ENCODE measurements at regions not wholly inside any gene's neighbourhood (a gene's known extent, or its start where the extent isn't known, plus 50 kb on each side); places are given as distances from the start of the nearest gene placed in this dataset.

- peak; percentile 48 for DNase-seq
Measured at GRCh38 chr6:113120582-113121285, 736.4 kb upstream of the MARCKS start.

- DNase-seq = no peak
Measured at GRCh38 chr6:113121571-113121970, 735.6 kb upstream of the MARCKS start.

GRCh38 chr6:113122060-113122459, 735.1 kb upstream of the MARCKS start:
- DNase-seq = peak; percentile 18

- DNase-seq = no peak
Measured at GRCh38 chr6:113125626-113126025, 731.5 kb upstream of the MARCKS start.

- no peak for DNase-seq
Measured at GRCh38 chr6:113127786-113128419, 729.2 kb upstream of the MARCKS start.

- no peak for DNase-seq
Measured at GRCh38 chr6:113128661-113129060, 728.5 kb upstream of the MARCKS start.

- DNase-seq = no peak
Measured at GRCh38 chr6:113129991-113130390, 727.2 kb upstream of the MARCKS start.

GRCh38 chr6:113137426-113137825, 719.7 kb upstream of the MARCKS start:
- DNase-seq = peak; percentile 40

GRCh38 chr6:113140721-113141120, 716.4 kb upstream of the MARCKS start:
- DNase-seq = no peak

GRCh38 chr6:113141901-113142300, 715.2 kb upstream of the MARCKS start:
- DNase-seq = no peak

- DNase-seq = no peak
Measured at GRCh38 chr6:113142671-113143174, 714.4 kb upstream of the MARCKS start.

- DNase-seq = no peak
Measured at GRCh38 chr6:113143206-113143605, 713.9 kb upstream of the MARCKS start.

GRCh38 chr6:113144117-113144516, 713.0 kb upstream of the MARCKS start:
- DNase-seq = no peak

- DNase-seq = no peak
Measured at GRCh38 chr6:113146878-113147277, 710.3 kb upstream of the MARCKS start.

GRCh38 chr6:113147544-113147943, 709.6 kb upstream of the MARCKS start:
- no peak for DNase-seq

- DNase-seq = no peak
Measured at GRCh38 chr6:113148566-113148965, 708.6 kb upstream of the MARCKS start.

- DNase-seq = no peak
Measured at GRCh38 chr6:113149511-113149910, 707.6 kb upstream of the MARCKS start.

GRCh38 chr6:113160306-113161017, 696.7 kb upstream of the MARCKS start:
- no peak for DNase-seq

GRCh38 chr6:113161018-113161315, 696.2 kb upstream of the MARCKS start:
- no peak for DNase-seq

GRCh38 chr6:113162739-113163138, 694.4 kb upstream of the MARCKS start:
- DNase-seq = no peak

- DNase-seq = no peak
Measured at GRCh38 chr6:113168057-113168456, 689.1 kb upstream of the MARCKS start.

GRCh38 chr6:113169484-113169883, 687.7 kb upstream of the MARCKS start:
- DNase-seq = no peak

- DNase-seq = no peak
Measured at GRCh38 chr6:113170454-113170853, 686.7 kb upstream of the MARCKS start.

- no peak for DNase-seq
Measured at GRCh38 chr6:113171882-113172281, 685.3 kb upstream of the MARCKS start.

All from eye (tissue), 1 donor.